Natural killer cell (primary cell): ENCODE measurements at regions not wholly inside any gene's neighbourhood (a gene's known extent, or its start where the extent isn't known, plus 50 kb on each side); places are given as distances from the start of the nearest gene placed in this dataset.
"Not testable (repeated sequence)": the region's sequence is repeated elsewhere in the genome, so short reads cannot be mapped to it uniquely, and the experiment has no call there.

ENCODE experiments used
- ATAC-seq, 3 donors: fragments of 150-1000 bp in 2 of 3; fragments of 200-7000 bp in 1 of 3; cut with Tn5 transposase; 1 replicate in 1 of 3; 2 replicates in 2 of 3; pipeline ENCODE4 v1.10.0; 2021; ENCODE audit warnings: mild to moderate bottlenecking in 2 of 3, moderate library complexity in 2 of 3
- DNase-seq, 2 donors: peaks; one replicate each; pipeline versions ENCODE4 v3.0.0 to v3.0.0-alpha.2; 2013 to 2021; ENCODE audit warnings: mixed read lengths in 1 of 2
- H3K27ac ChIP-seq: one replicate; pipeline ENCODE4 v1.5.1; 2013; ENCODE audit warnings: mild to moderate bottlenecking, low read length
- H3K27me3 ChIP-seq: one replicate; pipeline ENCODE4 v1.6.1; 2013; ENCODE audit warnings: low read length; ENCODE audit not compliant: control insufficient read depth, insufficient read depth
- H3K36me3 ChIP-seq: one replicate; pipeline ENCODE4 v1.6.1; 2013; ENCODE audit warnings: low read length; ENCODE audit not compliant: control insufficient read depth, insufficient read depth
- H3K4me1 ChIP-seq: one replicate; pipeline ENCODE4 v1.6.1; 2013; ENCODE audit warnings: low read length; ENCODE audit not compliant: control insufficient read depth, insufficient read depth
- H3K4me3 ChIP-seq: one replicate; pipeline ENCODE4 v1.5.1; 2013; ENCODE audit warnings: low read length
- H3K9me3 ChIP-seq: one replicate; pipeline ENCODE4 v1.6.1; 2013; ENCODE audit warnings: low read length; ENCODE audit not compliant: control insufficient read depth, insufficient read depth
- H3K27ac Mint-ChIP-seq, 2 donors: one replicate each; pipeline ENCODE4 v1.8.0; 2022; ENCODE audit warnings: mild to moderate bottlenecking in 2 of 2, mixed read lengths in 2 of 2, moderate library complexity in 1 of 2
- H3K27me3 Mint-ChIP-seq, 2 donors: one replicate each; pipeline ENCODE4 v1.8.0; 2022; ENCODE audit warnings: low read depth in 2 of 2, mixed read lengths in 2 of 2
- H3K36me3 Mint-ChIP-seq: one replicate; pipeline ENCODE4 v1.8.0; 2022; ENCODE audit warnings: mixed read lengths
- H3K4me1 Mint-ChIP-seq, 2 donors: one replicate each; pipeline ENCODE4 v1.8.0; 2022; ENCODE audit warnings: mixed read lengths in 2 of 2
- H3K4me3 Mint-ChIP-seq: one replicate; pipeline ENCODE4 v1.8.0; 2022; ENCODE audit warnings: mild to moderate bottlenecking, moderate library complexity, mixed read lengths
- H3K9me3 Mint-ChIP-seq, 2 donors: one replicate each; pipeline ENCODE4 v1.8.0; 2022; ENCODE audit warnings: mixed read lengths in 2 of 2
- WGBS: methylation state at CpG from one replicate; pipeline ENCODE4 v1.1.7; 2013; ENCODE audit warnings: missing lambda C conversion rate; ENCODE audit not compliant: insufficient coverage; 5-methylcytosine and 5-hydroxymethylcytosine counted together
- intact Hi-C: fragments of 100-400 bp; cut with micrococcal nuclease; formaldehyde crosslinking; loops from one replicate; pipeline ENCODE4 v1.14.2; 2022
- TF ChIP-seq, protein P1 (sequence below): fragments of 200-600 bp; IDR thresholded peaks from one replicate; pipeline ENCODE4 v1.8.0; 2022; ENCODE audit warnings: antibody characterized with exemption

GRCh38 chr1:171397851-171398469, 84.0 kb downstream of the FMO4 start:
- Histone ChIP-seq H3K4me3 (no peak overlapping the region), H3K4me1 (no peaks in the 10 kb centered on the region), H3K36me3 (no peaks in the 10 kb centered on the region), H3K27ac (no peak overlapping the region), H3K9me3 (no peaks in the 10 kb centered on the region), H3K27me3 (no peaks in the 10 kb centered on the region)
- Mint-ChIP-seq H3K4me1 (no peaks in the 10 kb centered on the region), H3K36me3 (no peaks in the 10 kb centered on the region), H3K27ac (no peak overlapping the region), H3K9me3 (no peaks in the 10 kb centered on the region), H3K27me3 (peaks cover 8 to 24% of the 10 kb centered on the region in 2 donors), H3K4me3 (no peak overlapping the region)
- TF ChIP-seq, protein P1, sequence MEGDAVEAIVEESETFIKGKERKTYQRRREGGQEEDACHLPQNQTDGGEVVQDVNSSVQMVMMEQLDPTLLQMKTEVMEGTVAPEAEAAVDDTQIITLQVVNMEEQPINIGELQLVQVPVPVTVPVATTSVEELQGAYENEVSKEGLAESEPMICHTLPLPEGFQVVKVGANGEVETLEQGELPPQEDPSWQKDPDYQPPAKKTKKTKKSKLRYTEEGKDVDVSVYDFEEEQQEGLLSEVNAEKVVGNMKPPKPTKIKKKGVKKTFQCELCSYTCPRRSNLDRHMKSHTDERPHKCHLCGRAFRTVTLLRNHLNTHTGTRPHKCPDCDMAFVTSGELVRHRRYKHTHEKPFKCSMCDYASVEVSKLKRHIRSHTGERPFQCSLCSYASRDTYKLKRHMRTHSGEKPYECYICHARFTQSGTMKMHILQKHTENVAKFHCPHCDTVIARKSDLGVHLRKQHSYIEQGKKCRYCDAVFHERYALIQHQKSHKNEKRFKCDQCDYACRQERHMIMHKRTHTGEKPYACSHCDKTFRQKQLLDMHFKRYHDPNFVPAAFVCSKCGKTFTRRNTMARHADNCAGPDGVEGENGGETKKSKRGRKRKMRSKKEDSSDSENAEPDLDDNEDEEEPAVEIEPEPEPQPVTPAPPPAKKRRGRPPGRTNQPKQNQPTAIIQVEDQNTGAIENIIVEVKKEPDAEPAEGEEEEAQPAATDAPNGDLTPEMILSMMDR: no peak
- ATAC-seq (no peak), DNase-seq (no peak)
- WGBS: 95% methylated on average over 5 of the region's 5 CpGs
- intact Hi-C loops: no loop called here

DNA sequence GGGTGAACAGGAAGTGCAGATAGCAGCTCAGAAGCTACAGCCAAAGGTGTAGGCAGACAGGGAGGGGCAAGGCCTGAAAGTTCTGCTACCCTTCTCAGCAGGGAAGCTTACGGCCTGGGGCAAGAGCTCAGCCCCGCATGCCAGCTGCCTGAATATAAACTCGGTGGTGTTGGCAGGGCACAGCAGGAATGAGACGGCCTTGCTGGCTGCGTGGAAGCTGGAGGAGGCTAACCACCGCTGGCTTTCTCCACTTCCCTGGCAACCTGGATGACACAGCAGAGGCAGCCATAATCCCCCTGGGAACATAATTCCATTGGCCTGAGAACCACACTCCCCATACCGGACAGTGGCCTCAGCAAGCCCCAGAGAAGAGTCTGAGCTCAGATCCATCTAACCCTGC, 81.9 kb upstream of the PRRC2C start:
- no peak overlapping the region for H3K27ac ChIP-seq
- intact Hi-C loops: no loop called here
- no peak overlapping the region for H3K4me3 ChIP-seq
- H3K9me3 ChIP-seq: peaks cover 4% of the 10 kb centered on the region
- H3K4me3 Mint-ChIP-seq: no peak overlapping the region
- no peak overlapping the region for H3K27ac Mint-ChIP-seq
- ATAC-seq (no peak), DNase-seq (no peak)
- peaks cover 14 to 28% of the 10 kb centered on the region in 2 donors for H3K27me3 Mint-ChIP-seq
- peaks cover 2 to 5% of the 10 kb centered on the region in 2 donors for H3K9me3 Mint-ChIP-seq
- no peaks in the 10 kb centered on the region for H3K4me1 Mint-ChIP-seq
- WGBS: 80% methylated on average over 7 of the region's 7 CpGs
- H3K4me1 ChIP-seq: no peaks in the 10 kb centered on the region
- H3K36me3 ChIP-seq: no peaks in the 10 kb centered on the region
- no peaks in the 10 kb centered on the region for H3K36me3 Mint-ChIP-seq
- H3K27me3 ChIP-seq: no peaks in the 10 kb centered on the region
- TF ChIP-seq, protein P1: no peak

GRCh38 chr1:171405391-171405714, 80.0 kb upstream of the PRRC2C start:
- H3K9me3 Mint-ChIP-seq: peaks cover 2 to 5% of the 10 kb centered on the region in 2 donors
- H3K27ac Mint-ChIP-seq: no peak overlapping the region
- H3K4me1 Mint-ChIP-seq: no peaks in the 10 kb centered on the region
- H3K36me3 Mint-ChIP-seq: no peaks in the 10 kb centered on the region
- peaks cover 9 to 15% of the 10 kb centered on the region in 2 donors for H3K27me3 Mint-ChIP-seq
- H3K27ac ChIP-seq: no peak overlapping the region
- DNase-seq: no peak
- peaks cover 4% of the 10 kb centered on the region for H3K9me3 ChIP-seq
- no CpG with 5 or more reads among the region's 1 CpG for WGBS
- intact Hi-C loops: no loop called here
- no peak overlapping the region for H3K4me3 ChIP-seq
- no peaks in the 10 kb centered on the region for H3K27me3 ChIP-seq
- no peaks in the 10 kb centered on the region for H3K4me1 ChIP-seq
- H3K36me3 ChIP-seq: no peaks in the 10 kb centered on the region
- no peak for ATAC-seq
- TF ChIP-seq, protein P1: no peak
- H3K4me3 Mint-ChIP-seq: no peak overlapping the region

GRCh38 chr1:171413557-171413956, 71.8 kb upstream of the PRRC2C start:
- H3K36me3 ChIP-seq, H3K4me1 Mint-ChIP-seq, H3K4me3 ChIP-seq, H3K9me3 ChIP-seq, H3K27me3 ChIP-seq, H3K27me3 Mint-ChIP-seq, H3K4me3 Mint-ChIP-seq, intact Hi-C loops, H3K9me3 Mint-ChIP-seq, H3K27ac Mint-ChIP-seq, H3K27ac ChIP-seq, H3K36me3 Mint-ChIP-seq, DNase-seq, H3K4me1 ChIP-seq, ATAC-seq: not testable (repeated sequence)
- WGBS: 96% methylated on average over 2 of the region's 6 CpGs
